Kidney tubule cell (primary cell): ENCODE measurements at regions not wholly inside any gene's neighbourhood (a gene's known extent, or its start where the extent isn't known, plus 50 kb on each side); places are given as distances from the start of the nearest gene placed in this dataset.
A peak's percentile ranks its signal among the peaks of the same experiment; 100 is the strongest.

ENCODE experiments used
- DNase-seq: peaks from one replicate; pipeline ENCODE4 v3.0.0-alpha.2; 2018; ENCODE audit warnings: low spot score

DNA sequence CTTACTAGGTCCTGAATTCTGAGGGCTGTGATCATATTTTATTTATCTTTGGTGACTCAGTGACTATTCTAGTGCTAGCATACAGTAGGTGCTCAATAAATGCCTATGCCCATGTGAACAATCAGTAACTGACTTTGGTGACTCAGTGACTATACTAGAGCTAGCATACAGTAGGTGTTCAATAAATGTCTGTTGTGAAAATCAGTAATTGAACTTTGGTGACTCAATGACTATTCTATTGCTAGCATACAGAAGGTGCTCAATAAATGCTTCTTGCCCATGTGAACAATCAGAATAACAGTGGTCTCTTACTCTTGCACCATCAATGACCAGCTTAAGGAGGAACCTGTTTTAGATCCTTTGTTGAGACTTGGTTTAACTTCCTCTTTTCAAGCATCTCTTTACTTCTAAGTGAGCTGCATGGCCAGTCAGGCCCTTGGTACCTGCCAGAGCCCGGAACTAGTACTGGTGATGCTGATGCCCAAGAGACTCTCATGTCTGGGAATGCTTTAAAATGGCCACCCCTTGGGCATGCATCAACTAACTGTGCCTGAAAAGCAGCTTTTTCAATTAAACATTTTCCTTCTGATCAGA is 214.9 kb upstream of the SPRED2 start:
- no peak for DNase-seq

DNA sequence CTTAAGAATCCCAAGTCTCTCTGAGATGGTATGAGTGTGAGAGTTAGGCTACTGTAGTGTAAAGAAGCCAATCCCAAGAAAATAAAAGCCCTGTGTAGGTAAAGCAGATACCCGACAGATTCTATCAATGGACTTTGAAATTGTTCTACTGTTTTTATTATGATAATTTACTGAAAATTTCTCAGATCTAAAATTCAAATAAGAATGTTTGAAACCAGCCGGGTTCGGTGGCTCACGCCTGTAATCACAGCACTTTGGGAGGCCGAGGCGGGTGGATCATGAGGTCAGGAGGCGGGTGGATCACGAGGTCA is 208.3 kb upstream of the SPRED2 start:
- no peak for DNase-seq

DNA sequence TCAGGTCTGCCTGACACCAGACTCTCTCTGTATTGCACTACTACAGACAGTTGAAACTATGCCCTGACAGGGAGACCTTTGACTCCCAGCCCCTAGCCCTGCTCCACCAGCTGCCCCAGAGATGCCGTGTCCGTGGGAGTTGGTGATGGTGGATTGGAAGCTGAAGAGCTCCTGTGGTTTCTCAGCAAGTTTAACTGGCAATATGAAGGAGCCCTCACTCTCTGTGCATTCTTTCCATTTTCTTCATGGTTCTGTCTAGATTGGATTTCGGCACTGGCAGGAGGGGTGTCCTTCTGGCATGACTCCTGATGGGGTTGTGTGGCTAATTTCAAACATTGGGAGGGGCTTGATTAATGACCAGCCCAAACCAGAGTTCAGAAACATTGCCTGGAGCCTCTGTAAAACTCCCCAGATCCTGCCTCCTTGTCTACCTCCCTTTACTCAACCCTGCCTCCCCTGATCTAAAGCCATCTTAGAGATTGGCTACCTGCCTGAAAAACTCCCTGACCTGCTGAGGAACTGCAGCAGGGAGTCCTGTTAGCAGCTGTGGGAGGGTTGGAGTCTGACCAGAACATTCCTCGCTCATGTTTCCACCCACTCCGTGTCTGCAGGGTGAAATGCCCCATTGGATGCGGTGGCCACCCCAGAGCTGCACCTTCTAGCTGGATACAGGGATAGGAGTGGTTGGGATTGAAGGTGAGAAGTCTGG is 206.9 kb upstream of the SPRED2 start:
- DNase-seq: peak; percentile 42

DNA sequence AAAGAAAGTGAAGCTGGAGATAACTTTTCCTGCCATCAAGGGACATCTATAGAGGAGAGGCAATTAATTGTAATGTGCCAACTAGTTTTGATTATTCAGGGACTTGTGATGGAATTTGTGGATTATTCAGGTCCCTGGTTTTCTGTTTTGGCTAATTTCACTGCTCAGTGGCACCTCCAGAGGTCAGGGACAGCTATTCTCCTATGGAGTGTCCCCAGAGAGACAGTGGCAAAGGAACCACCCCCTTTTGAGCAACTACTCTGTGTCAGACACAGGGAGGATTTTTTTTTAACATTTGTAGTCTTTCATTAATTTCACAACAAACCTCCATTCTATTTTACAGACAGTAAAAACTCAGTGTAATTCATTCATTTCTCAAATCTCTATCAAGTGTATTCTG is 206.0 kb upstream of the SPRED2 start:
- DNase-seq: no peak

DNA sequence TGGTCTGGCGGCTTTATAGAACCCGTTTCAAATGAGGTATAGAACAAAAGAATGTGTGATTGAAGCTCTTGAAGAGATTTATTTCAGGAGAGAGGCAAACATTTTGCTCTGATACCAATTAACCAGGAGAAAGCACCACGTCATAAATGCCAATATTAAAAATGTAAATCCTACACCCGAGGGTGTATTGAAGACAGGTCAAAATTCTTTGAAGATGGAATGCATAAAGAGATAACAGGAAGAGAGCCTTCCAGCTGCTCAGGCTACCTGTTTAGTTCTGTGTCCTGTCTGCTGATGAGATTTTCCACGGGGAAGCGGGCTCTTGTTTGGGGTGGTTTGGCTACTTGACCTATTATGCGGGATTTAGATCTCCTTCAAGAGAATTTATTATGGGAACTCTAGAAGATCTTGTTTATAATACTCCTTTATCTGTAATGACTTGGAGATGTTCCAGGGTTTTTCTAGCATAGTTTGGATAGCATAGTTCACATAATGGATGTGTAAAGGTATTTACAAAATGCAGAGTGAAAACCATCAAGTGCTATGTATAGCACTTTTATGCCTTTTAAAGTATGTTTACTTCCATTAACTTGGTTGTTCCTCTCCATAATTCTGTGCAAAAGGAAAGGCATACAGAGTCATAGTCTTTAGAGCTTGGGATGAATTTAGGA is 204.5 kb upstream of the SPRED2 start:
- DNase-seq: no peak

DNA sequence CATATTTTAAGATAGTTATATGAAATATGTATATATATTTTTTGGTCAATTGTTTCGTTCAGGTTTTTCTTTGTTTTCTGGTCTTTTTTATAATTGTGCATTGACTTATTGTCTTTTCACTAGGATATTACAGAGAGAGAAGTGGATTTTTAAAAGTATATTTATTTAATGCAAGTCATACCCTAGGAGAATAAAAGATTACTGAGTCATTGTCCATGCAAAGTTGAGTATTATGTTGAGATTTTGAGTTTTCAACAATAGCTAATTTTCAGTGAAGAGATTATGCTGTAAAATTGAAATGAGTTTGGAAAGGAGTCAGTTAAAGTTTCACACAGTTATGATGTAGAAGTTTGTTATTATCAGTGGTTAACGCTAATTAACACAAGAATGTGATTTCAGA is 203.6 kb upstream of the SPRED2 start:
- DNase-seq: no peak

DNA sequence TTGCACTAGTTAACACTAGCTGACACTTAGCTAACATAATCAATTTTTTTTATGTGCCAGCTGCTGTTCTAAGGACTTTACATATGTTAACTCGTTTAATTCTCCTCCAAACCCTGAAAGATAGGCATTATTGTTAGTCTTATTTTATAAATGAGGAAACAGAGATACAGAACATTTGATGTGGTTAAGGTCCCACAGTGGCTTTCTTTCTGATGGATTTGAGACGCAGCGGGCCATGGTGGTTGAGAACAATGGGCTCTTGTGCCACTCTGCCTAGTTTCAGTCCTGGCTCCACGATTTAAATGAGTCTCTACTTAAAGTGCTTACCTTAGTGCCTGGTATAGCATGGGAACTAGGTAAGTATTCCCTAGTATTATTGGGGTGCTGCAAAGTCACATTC is 201.9 kb upstream of the SPRED2 start:
- no peak for DNase-seq

DNA sequence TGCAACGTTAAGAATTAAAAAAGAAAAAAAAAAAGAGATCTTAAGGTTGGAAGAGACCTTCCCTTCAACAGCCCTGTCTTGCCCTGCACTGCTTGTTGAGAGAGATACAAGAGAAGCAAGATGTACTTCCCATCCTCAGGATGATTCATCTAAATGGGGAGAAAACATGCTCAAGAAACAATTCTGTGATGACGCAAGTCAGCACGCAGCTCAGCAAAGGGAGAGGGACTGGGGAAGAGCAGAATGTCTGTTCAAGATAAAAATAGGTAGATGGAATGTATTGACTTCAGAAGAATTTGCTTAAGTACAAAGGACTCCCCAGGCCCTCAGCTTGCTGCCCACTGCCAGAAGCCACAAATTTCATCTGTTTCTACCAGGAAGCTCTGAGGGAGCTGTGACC is 198.2 kb upstream of the SPRED2 start:
- no peak for DNase-seq

DNA sequence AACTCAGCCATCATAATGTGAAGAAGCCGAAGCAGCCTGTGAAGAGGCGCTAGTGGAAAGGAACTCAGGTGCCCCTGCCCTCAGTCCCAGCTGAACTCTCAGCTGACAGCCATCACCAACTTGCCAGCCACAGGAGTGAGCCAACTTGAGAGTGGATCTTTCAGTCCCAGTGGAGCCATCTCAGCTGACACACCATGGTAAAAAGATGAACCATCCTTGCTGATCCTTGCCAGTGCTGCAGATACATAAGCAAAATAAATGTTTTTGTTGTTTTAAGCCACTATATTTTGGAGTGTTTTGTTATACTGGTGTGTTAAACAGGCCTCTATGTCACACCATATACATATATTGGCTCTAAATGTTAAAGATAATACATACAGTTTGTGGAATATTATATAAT is 195.8 kb upstream of the SPRED2 start:
- no peak for DNase-seq

DNA sequence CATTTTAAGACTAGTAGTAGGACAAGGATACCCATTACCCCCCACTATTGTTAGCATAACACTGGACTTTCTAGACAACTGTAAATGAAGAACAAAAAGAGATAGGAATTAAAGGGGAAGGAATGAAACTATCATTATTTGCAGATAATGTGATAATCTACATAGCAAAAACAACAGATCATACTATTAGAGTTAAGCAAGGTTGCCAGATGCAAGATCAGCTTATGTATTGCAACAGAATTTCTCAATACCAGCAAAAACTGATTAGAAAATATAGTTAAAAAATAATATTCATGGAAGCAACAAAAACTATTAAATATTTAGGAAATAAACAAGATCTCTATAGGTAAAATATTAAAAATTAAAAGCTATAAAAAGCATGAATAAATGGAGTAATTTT is 194.4 kb upstream of the SPRED2 start:
- no peak for DNase-seq

DNA sequence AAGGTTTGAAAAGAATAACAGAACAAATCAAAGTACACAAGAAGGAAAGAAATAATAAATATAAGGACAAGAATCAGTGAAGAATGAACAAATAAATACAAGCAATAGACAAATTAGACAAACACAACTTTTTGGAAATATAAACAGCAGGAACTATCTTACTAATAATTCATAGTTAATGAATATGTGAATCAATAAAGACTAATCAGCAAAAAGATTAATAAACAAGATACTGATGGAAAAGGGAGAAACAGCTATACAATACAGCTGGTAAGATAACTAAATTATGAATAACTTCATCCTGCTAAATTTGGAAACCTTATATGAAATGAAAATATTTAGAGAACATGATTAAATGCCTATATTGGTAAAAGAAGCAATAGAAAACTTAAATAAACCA is 193.6 kb upstream of the SPRED2 start:
- no peak for DNase-seq

DNA sequence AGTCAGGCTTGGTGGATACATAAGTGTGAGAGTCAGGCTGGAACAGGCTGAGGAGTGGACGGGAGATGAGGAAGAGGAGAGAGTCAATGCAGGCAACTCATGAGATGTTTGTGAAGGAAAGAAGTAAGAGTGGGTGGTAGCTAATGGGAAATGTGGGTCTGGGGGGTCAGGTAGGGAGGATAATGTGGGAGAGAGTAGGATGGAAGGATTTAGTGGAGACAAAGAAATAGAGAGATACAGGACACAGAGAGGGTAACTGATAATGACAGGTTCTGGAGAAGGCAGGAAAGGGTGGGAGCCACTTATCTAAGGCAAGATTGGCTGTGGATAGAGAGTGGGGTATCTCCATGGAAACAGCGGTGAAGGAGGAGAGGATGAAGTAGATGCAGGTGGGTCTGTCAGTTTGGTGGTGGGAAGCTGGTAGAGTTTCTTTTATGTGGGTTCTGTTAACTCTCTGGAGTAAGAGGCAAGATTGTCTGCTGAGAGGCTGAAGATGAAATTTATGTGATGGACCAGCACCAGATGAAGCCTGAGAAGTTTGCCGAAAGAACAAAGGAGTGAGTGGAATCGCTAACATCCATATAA is 190.6 kb upstream of the SPRED2 start:
- no peak for DNase-seq

DNA sequence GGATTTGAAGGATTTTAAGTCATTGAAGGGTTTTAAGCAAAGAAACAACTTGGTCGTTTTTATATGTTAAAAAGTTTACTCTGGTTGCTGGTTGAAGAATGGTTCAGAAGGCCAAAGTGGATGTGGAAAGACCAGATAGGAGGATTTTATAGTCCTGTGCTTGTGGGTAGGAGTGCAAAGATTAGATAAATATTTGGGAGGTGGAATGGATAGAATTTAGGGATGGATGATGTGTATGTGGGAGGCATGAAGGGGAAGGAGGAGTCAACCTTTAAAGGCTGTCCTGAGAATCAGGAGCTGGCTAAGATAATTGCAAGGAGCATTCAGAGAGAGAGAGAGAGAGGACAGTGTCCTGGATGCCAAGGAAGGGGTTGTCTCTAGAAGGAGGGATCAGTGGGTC is 190.1 kb upstream of the SPRED2 start:
- DNase-seq: no peak

DNA sequence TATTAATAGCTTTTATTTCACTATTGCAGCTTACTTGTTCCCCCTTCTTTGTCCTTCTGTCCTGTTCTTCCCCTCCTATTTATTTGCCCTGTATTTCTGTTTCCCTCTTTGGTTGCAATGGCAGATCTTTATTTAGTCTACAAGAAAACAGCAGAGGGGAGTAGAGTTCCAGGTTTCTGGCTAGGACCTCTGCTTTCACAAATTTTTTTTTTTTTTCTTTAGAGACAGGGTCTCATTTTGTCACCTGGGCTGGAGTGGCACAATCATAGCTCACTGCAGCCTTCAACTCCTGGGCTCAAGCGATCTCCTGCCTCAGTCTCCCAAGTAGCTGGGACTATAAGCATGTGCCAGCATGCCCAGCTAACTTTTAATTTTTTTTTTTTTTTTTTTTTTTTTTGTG is 188.1 kb upstream of the SPRED2 start:
- DNase-seq: no peak

DNA sequence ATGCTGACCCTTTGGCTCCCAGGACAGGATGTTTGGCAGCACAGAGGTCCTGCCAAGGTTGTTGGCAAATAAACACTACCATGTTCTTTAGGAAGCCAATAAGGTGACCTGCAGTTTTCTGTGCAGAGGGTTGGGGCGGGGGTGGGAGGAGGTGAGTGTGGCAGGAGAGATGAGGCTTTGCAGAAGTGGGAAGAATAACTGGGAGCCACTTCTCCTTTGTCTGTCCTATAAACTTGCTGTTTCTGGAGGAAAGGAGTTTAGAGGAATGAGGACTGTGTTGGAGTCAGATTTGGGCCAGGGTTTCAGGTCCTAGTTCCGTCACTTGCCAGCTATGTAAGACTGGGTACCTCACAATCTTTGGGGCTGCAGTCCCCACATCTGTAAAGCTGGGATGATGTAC is 187.6 kb upstream of the SPRED2 start:
- no peak for DNase-seq

DNA sequence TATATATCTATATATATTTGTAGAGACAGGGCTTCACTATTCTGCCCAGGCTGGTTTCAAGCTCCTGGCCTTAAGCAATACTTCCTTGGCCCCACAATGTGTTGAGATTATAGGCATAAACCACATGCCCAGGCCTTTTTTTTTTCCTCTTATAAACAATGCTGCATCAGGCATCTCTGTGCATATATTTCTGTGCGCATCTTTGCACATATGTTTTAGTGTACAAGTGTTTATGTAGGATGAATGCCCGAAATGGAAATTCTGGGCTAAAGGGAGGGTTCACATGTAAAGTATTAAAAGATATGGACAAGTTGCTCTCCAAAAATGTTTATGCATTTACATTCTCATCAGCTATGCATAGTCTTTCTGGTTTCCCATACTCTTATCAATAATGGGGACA is 183.2 kb upstream of the SPRED2 start:
- DNase-seq: no peak

DNA sequence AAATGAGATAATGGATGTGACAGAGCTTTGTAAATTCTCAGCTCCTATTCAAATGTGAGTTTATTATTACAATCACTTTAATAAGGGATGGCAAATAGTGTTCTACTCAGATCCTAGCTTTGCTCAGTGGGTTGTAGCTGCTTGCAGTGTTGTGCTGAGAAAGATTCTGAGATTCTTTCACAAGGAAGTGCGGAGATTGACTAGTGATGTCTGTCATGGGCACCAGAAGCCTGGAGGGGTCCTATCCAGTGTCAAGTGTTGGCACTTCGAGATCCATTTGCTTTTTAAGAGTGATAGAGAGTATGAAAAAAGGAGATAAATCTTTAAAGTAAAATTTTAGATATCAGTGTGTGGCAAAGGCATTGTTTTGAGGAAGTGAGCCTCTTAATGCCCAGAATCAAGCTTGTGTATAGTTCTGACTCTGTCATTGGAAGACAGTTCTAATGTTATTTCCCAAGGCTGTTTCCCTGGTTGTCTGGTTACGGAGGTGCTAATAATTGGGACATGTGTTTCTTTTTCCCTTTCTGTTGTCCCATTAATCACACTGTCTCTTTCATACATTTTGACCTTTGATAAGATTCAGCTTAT is 181.7 kb upstream of the SPRED2 start:
- DNase-seq: no peak

DNA sequence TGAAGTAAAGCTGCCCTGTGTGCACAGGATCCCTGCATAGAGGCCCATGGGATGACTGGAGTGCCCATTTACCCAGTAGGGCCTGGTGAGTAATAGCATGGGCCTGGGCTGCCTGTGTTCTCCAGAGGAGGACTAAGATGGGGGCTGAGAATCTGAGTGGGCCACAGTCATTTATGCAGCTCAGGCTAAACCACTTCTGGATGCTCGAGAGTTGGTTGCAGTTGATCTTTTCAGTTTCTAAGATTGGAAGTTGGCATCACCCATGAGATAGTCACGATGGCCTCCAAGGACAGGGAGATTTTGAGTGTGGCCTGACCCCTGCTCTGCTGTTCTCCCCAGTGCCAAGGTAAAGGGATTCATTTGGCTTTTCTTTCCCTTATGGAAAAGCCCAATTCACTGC is 179.1 kb upstream of the SPRED2 start:
- DNase-seq: no peak

DNA sequence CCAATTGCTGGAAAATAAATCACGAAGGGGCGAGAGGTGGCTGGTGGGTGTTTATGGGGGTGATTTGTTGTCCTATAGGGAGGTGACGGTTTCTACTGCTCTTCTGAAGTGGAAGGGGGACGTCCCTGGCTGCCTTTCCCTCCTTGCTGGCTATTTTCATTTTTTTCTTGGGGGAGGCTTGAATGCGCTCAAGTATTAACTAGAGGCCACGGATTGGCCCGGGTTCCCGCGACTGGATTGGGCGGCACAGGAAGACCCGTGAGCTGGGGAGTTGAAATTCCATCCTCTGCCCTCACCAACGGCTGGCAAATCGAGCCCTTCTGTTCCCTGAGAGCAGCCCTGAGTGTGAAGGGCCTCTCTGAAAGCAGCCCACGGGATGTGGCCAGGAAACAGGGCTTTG is 176.5 kb upstream of the SPRED2 start:
- no peak for DNase-seq

DNA sequence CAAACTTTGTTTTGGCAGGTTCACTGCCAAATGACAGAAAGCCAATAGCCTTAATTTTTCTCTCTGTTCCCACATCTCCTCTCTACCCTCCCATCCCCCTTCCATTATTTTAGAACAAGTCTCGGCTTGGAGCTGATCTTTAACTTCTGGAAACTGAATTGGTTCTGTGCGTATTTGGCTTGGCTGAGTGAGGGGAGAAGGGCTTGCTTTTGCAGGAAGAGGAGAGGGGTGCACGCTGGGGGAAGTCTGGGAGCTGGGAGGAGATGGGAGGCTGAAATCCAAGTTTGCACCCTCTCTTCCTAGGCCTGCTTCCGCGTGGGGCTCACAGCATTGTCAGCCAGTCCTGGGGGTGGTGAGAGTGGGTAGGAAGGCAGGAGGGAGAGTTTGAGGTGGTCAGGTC is 176.1 kb upstream of the SPRED2 start:
- DNase-seq: no peak

DNA sequence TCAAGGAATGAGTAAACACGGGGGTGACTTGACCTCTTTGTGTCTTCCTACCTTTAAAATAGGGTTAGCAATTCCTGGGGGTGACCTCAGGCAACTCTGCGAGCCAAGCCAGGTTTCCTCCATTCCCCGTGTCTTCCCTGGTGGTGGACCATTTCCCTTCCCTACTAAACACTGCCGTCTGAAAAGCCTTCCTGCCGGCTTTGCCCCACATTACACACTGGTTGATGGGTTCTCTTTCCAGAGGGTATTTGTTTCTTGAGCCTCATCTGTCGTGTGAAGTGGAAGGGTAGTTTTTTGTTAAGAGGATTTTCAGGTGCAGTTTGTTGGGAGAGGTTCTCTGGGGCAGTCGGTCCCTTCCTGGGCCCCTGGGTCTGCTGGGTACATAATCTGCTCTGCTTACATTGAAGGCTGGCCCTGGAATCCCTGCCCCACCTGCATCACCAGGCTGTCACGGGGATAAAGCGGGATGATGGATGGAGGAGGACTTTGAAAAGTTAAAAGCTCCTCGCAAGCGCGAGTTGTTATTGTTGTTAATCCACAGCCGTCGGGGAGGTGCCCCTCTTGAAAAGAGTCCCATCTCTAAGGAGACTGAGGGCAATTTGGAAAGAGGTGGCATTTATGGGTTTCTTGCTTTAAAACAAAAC is 175.4 kb upstream of the SPRED2 start:
- no peak for DNase-seq

DNA sequence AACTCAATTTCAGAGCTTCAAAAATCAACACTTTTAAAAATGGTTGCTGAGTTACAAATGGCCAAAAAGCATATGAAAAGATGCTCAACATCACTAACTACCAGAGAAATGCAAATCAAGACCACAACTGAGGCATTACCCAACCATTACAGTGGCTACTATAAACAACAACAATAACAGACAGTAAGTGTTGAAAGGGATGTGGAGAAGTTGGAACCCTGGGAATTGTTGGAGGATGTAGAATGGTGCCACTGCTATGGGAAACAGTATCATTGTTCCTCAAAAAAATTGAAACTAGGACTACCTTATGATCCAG is 173.3 kb upstream of the SPRED2 start:
- no peak for DNase-seq
